Peyer's patch (tissue), 4 donors: ENCODE measurements at regions not wholly inside any gene's neighbourhood (a gene's known extent, or its start where the extent isn't known, plus 50 kb on each side); places are given as distances from the start of the nearest gene placed in this dataset.

ENCODE experiments used
- CTCF ChIP-seq, 6 experiments: fragments of 450-650 bp in 4 of 6; fragments of 200-600 bp in 2 of 6; sonication (generic) in 1 of 6; IDR thresholded peaks; one replicate each; pipeline ENCODE4 v1.5.1; 2017 to 2019; ENCODE audit warnings: antibody characterized with exemption in 6 of 6, mild to moderate bottlenecking in 3 of 6, moderate library complexity in 1 of 6
- POLR2A ChIP-seq, 2 donors: fragments of 450-650 bp; IDR thresholded peaks; one replicate each; pipeline ENCODE4 v1.5.1; 2017; ENCODE audit warnings: antibody characterized with exemption in 2 of 2, mild to moderate bottlenecking in 2 of 2, moderate library complexity in 2 of 2

DNA sequence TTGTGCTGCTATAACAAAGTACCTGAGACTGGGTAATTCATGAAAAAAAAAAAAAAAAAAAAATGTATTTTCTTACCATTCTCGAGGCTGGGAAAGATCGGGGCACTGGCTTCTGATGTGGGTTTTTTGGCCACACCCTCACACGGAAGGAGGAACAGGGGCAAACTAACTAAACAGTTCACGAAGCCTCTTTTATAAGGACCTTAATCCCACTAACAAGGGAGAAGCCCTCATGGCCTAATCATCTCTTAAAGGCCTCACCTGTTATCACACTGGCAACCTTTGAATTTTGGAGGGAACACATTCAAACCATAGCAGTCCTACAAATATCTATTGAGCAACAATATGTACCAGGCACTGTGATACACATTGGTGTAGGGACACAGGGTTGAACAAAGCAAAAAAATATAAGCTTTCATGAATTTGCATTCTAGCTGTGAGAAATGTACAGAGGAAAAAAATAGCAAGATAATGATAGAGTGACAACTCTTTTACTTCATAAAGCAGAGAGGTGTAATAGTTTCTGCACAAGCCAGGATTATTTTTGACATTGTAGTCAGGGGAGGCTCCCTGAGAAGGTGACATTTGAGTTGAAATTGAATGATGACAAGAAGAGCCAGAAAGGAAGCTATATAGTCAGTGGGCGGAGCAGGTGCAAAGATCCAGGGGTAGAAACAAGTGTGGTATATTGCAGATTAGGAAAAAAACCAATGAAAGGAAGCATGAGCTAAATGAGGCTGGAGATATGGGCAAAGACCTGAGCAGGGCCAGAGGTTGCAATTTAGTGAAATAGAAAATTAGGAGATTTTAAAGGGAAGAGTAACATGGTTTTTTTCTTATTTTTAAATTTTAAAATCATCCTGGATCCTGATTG lies 68.1 kb upstream of the GRAMD2B start:
- TF ChIP-seq CTCF (IDR thresholded peaks at IDR 0.05): no peak
- TF ChIP-seq POLR2A (IDR thresholded peaks at IDR 0.05): no peak
